Ascending aorta (tissue), 2 donors: ENCODE measurements at regions not wholly inside any gene's neighbourhood (a gene's known extent, or its start where the extent isn't known, plus 50 kb on each side); places are given as distances from the start of the nearest gene placed in this dataset.

Source experiments
- DNase-seq, 2 donors: peaks; one replicate each; pipeline ENCODE4 v3.0.0-alpha.2; 2019; ENCODE audit warnings: low spot score in 2 of 2
- H3K27ac ChIP-seq, 2 donors: fragments of 200-600 bp; sonication (generic); one replicate each; pipeline ENCODE4 v1.5.1; 2016 to 2017; ENCODE audit warnings: mild to moderate bottlenecking in 1 of 2
- H3K27me3 ChIP-seq: fragments of 200-600 bp; sonication (generic); one replicate; pipeline ENCODE4 v1.5.1; 2017
- H3K36me3 ChIP-seq, 2 donors: fragments of 200-600 bp; sonication (generic); one replicate each; pipeline ENCODE4 v1.5.1; 2016
- H3K4me1 ChIP-seq, 2 donors: fragments of 200-600 bp; sonication (generic); one replicate each; pipeline ENCODE4 v1.5.1; 2016 to 2017; ENCODE audit warnings: mild to moderate bottlenecking in 1 of 2
- H3K4me3 ChIP-seq, 2 donors: fragments of 200-600 bp; sonication (generic); one replicate each; pipeline ENCODE4 v1.5.1; 2016 to 2017; ENCODE audit warnings: mild to moderate bottlenecking in 1 of 2
- H3K9me3 ChIP-seq, 2 donors: fragments of 200-600 bp; sonication (generic); one replicate each; pipeline ENCODE4 v1.5.1; 2016
- CTCF ChIP-seq, 3 experiments: fragments of 200-600 bp in 2 of 3; fragments of 450-650 bp in 1 of 3; sonication (generic) in 2 of 3; IDR thresholded peaks; one replicate each; pipeline ENCODE4 v1.5.1; 2016 to 2019; ENCODE audit warnings: antibody characterized with exemption in 3 of 3, mild to moderate bottlenecking in 1 of 3, moderate library complexity in 1 of 3
- intact Hi-C: fragments of 100-400 bp; cut with DNase I; formaldehyde crosslinking; loops from one replicate; pipeline ENCODE4 v1.15.1; 2023

- no peak overlapping the region for H3K4me3 ChIP-seq
- H3K36me3 ChIP-seq: no peaks in the 10 kb centered on the region
- DNase-seq: no peak
- intact Hi-C loops: no loop called here
- H3K9me3 ChIP-seq: peaks cover 0 to 3% of the 10 kb centered on the region in 2 donors
- no peak overlapping the region for H3K27ac ChIP-seq
- no peaks in the 10 kb centered on the region for H3K4me1 ChIP-seq
- TF ChIP-seq CTCF (IDR thresholded peaks at IDR 0.05): no peak
- H3K27me3 ChIP-seq: no peaks in the 10 kb centered on the region
Observed at GRCh38 chrX:45894864-45895645, 650.2 kb downstream of the ZNF674 start.

- no peak overlapping the region for H3K27ac ChIP-seq
- intact Hi-C loops: no loop called here
- H3K4me1 ChIP-seq: no peaks in the 10 kb centered on the region
- H3K36me3 ChIP-seq: no peaks in the 10 kb centered on the region
- TF ChIP-seq CTCF (IDR thresholded peaks at IDR 0.05): no peak
- peaks cover 0 to 3% of the 10 kb centered on the region in 2 donors for H3K9me3 ChIP-seq
- H3K27me3 ChIP-seq: no peaks in the 10 kb centered on the region
- no peak overlapping the region for H3K4me3 ChIP-seq
- DNase-seq: no peak
Observed at GRCh38 chrX:45889471-45889870, 655.8 kb downstream of the ZNF674 start.

- Histone ChIP-seq H3K9me3 (no peaks in the 10 kb centered on the region), H3K27me3 (no peaks in the 10 kb centered on the region), H3K36me3 (no peaks in the 10 kb centered on the region), H3K4me1 (no peaks in the 10 kb centered on the region), H3K27ac (no peak overlapping the region), H3K4me3 (no peak overlapping the region)
- DNase-seq: no peak
- intact Hi-C loops: no loop called here
- no peak for TF ChIP-seq CTCF (IDR thresholded peaks at IDR 0.05)
Observed at GRCh38 chrX:45888518-45888917, 656.7 kb downstream of the ZNF674 start.

GRCh38 chrX:45885931-45886330, 659.3 kb downstream of the ZNF674 start:
- no peak for DNase-seq
- Histone ChIP-seq H3K4me3 (no peak overlapping the region), H3K4me1 (no peaks in the 10 kb centered on the region), H3K27me3 (no peaks in the 10 kb centered on the region), H3K36me3 (no peaks in the 10 kb centered on the region), H3K9me3 (no peaks in the 10 kb centered on the region), H3K27ac (no peak overlapping the region)
- intact Hi-C loops: no loop called here
- TF ChIP-seq CTCF (IDR thresholded peaks at IDR 0.05): no peak

GRCh38 chrX:45879512-45879911, 665.7 kb downstream of the ZNF674 start:
- Histone ChIP-seq H3K4me1 (no peaks in the 10 kb centered on the region), H3K27me3 (no peaks in the 10 kb centered on the region), H3K4me3 (no peak overlapping the region), H3K36me3 (no peaks in the 10 kb centered on the region), H3K9me3 (no peaks in the 10 kb centered on the region), H3K27ac (no peak overlapping the region)
- no peak for TF ChIP-seq CTCF (IDR thresholded peaks at IDR 0.05)
- intact Hi-C loops: no loop called here
- DNase-seq: no peak
